H1 (cell line): ENCODE measurements at regions not wholly inside any gene's neighbourhood (a gene's known extent, or its start where the extent isn't known, plus 50 kb on each side); places are given as distances from the start of the nearest gene placed in this dataset.

Source experiments
- CTCF ChIA-PET: fragments of 300-600 bp; sonication (Branson Sonifier 250); formaldehyde crosslinking; loops from one replicate; lab custom pipeline; 2021; ENCODE audit not compliant: partially characterized antibody; lab: Charles Lee
- POLR2A ChIA-PET: fragments of 300-600 bp; sonication (Branson Sonifier 250); formaldehyde crosslinking; loops from one replicate; lab custom pipeline; 2021; ENCODE audit warnings: inconsistent platforms; ENCODE audit not compliant: partially characterized antibody; lab: Charles Lee
- DNase-seq, 2 experiments: peaks; one replicate each; pipeline versions ENCODE4 v3.0.0 to v3.0.0-alpha.2; 2010 to 2022; ENCODE audit warnings: low spot score in 2 of 2, low read depth in 1 of 2, mixed read lengths in 1 of 2
- FAIRE-seq: peaks from 2 replicates; lab custom pipeline; 2011; peaks lifted over from hg19 to GRCh38; lab: Jason Lieb, UNC
- H2AFZ ChIP-seq: 2 replicates; pipeline ENCODE4 v1.8.1; 2012; ENCODE audit warnings: low read length, inconsistent platforms
- H2AK5ac ChIP-seq: 2 replicates; pipeline ENCODE4 v1.6.1; 2013; ENCODE audit warnings: low read depth, low read length
- H2BK120ac ChIP-seq: replicated peaks from 2 replicates; pipeline ENCODE3; 2013; ENCODE audit warnings: low read depth, low read length, inconsistent platforms
- H2BK12ac ChIP-seq: 2 replicates; pipeline ENCODE4 v1.6.1; 2013; ENCODE audit warnings: low read depth, low read length
- H2BK15ac ChIP-seq: 2 replicates; pipeline ENCODE4 v1.6.1; 2013; ENCODE audit warnings: low read length
- H2BK20ac ChIP-seq: 2 replicates; pipeline ENCODE4 v1.6.1; 2013; ENCODE audit warnings: low read length
- H2BK5ac ChIP-seq: 2 replicates; pipeline ENCODE4 v1.6.1; 2013; ENCODE audit warnings: low read depth, low read length
- H3K14ac ChIP-seq: 2 replicates; pipeline ENCODE4 v1.6.1; 2013; ENCODE audit warnings: inconsistent platforms; ENCODE audit not compliant: insufficient read length
- H3K18ac ChIP-seq: 2 replicates; pipeline ENCODE4 v1.6.1; 2013; ENCODE audit warnings: low read length; ENCODE audit errors: extremely low read depth
- H3K23ac ChIP-seq: 2 replicates; pipeline ENCODE4 v1.6.1; 2013; ENCODE audit warnings: inconsistent platforms; ENCODE audit not compliant: insufficient read length
- H3K23me2 ChIP-seq: 2 replicates; pipeline ENCODE4 v1.6.1; 2013; ENCODE audit warnings: low read depth, low read length
- H3K27ac ChIP-seq: 2 replicates; pipeline ENCODE4 v1.6.1; 2011; ENCODE audit warnings: low read depth, low read length, inconsistent platforms
- H3K27me3 ChIP-seq, 4 experiments: replicated peaks in 1 of 4; 1 replicate in 1 of 4; 2 replicates in 3 of 4; pipeline versions ENCODE4 v1.6.1 to v1.8.1; 2011 to 2013; ENCODE audit warnings: low read length in 3 of 4, mild to moderate bottlenecking in 3 of 4, inconsistent platforms in 2 of 4, mixed read lengths in 2 of 4, moderate library complexity in 1 of 4; ENCODE audit not compliant: control insufficient read depth in 3 of 4, insufficient read depth in 3 of 4; ENCODE audit errors: extremely low read depth in 1 of 4
- H3K36me3 ChIP-seq, 4 experiments: 2 replicates each; pipeline versions ENCODE4 v1.6.1 to v1.8.1; 2011 to 2013; ENCODE audit warnings: mild to moderate bottlenecking in 4 of 4, low read length in 3 of 4, moderate library complexity in 2 of 4, control low read depth in 1 of 4, inconsistent platforms in 1 of 4; ENCODE audit not compliant: insufficient read depth in 4 of 4, control insufficient read depth in 2 of 4
- H3K4ac ChIP-seq: replicated peaks from 2 replicates; pipeline ENCODE3; 2013; ENCODE audit warnings: low read length, low read depth, mixed read lengths, inconsistent platforms; ENCODE audit not compliant: insufficient read length
- H3K4me1 ChIP-seq, 4 experiments: replicated peaks in 1 of 4; 1 replicate in 1 of 4; 2 replicates in 3 of 4; pipeline versions ENCODE4 v1.6.1 to v1.8.1; 2011 to 2013; ENCODE audit warnings: low read length in 3 of 4, inconsistent platforms in 2 of 4, mixed read lengths in 1 of 4; ENCODE audit not compliant: insufficient read depth in 4 of 4, control insufficient read depth in 3 of 4
- H3K4me2 ChIP-seq, 2 experiments: 2 replicates each; pipeline versions ENCODE4 v1.6.1 to v1.8.1; 2011 to 2013; ENCODE audit warnings: low read depth in 2 of 2, low read length in 2 of 2, control low read depth in 1 of 2, inconsistent platforms in 1 of 2, mild to moderate bottlenecking in 1 of 2; ENCODE audit not compliant: insufficient read depth in 1 of 2
- H3K4me3 ChIP-seq, 4 experiments: fragments of 200-600, 300-600 bp in 1 of 4; sonication (generic), shearing (Covaris generic), sonication (Bioruptor Twin) in 1 of 4; 2 replicates each; pipeline versions ENCODE4 v1.5.1 to v1.8.1; 2011 to 2016; ENCODE audit warnings: low read length in 4 of 4, low read depth in 3 of 4, control low read depth in 2 of 4, inconsistent platforms in 2 of 4, mild to moderate bottlenecking in 2 of 4, mixed read lengths in 1 of 4, moderate library complexity in 1 of 4; ENCODE audit not compliant: insufficient read depth in 2 of 4; ENCODE audit errors: extremely low read depth in 1 of 4
- H3K56ac ChIP-seq: replicated peaks from 2 replicates; pipeline ENCODE3; 2013; ENCODE audit warnings: low read depth, mild to moderate bottlenecking, mixed read lengths, low read length, inconsistent platforms; ENCODE audit not compliant: insufficient read length
- H3K79me1 ChIP-seq: 2 replicates; pipeline ENCODE4 v1.6.1; 2013; ENCODE audit warnings: low read depth, low read length, control low read depth
- H3K79me2 ChIP-seq, 2 experiments: 2 replicates each; pipeline versions ENCODE4 v1.6.1 to v1.8.1; 2012 to 2013; ENCODE audit warnings: low read length in 2 of 2, mild to moderate bottlenecking in 2 of 2, inconsistent platforms in 1 of 2; ENCODE audit not compliant: insufficient read depth in 2 of 2, control insufficient read depth in 1 of 2
- H3K9ac ChIP-seq, 4 experiments: replicated peaks in 1 of 4; 1 replicate in 1 of 4; 2 replicates in 3 of 4; pipeline versions ENCODE4 v1.6.1 to v1.8.1; 2011 to 2013; ENCODE audit warnings: low read depth in 3 of 4, low read length in 3 of 4, control low read depth in 2 of 4, mild to moderate bottlenecking in 2 of 4, moderate library complexity in 2 of 4, inconsistent platforms in 1 of 4; ENCODE audit errors: extremely low read depth in 1 of 4
- H3K9me3 ChIP-seq, 2 experiments: 2 replicates each; pipeline versions ENCODE4 v1.6.1 to v1.8.1; 2012 to 2013; ENCODE audit warnings: mild to moderate bottlenecking in 2 of 2, moderate library complexity in 2 of 2, control low read depth in 1 of 2, inconsistent platforms in 1 of 2, low read depth in 1 of 2, low read length in 1 of 2, mixed read lengths in 1 of 2; ENCODE audit not compliant: insufficient read depth in 2 of 2
- H4K20me1 ChIP-seq, 2 experiments: replicated peaks in 1 of 2; 2 replicates each; pipeline versions ENCODE3 to v1.8.1; 2011 to 2013; ENCODE audit warnings: inconsistent platforms in 2 of 2, low read length in 2 of 2, mild to moderate bottlenecking in 1 of 2; ENCODE audit not compliant: insufficient read depth in 2 of 2, control insufficient read depth in 1 of 2
- H4K5ac ChIP-seq: 2 replicates; pipeline ENCODE4 v1.6.1; 2013; ENCODE audit warnings: low read length, low read depth, mixed read lengths, inconsistent platforms; ENCODE audit not compliant: insufficient read length
- H4K8ac ChIP-seq: 2 replicates; pipeline ENCODE4 v1.8.0; 2013; ENCODE audit warnings: mild to moderate bottlenecking, moderate library complexity, low read length, inconsistent platforms; ENCODE audit not compliant: insufficient read depth; ENCODE audit errors: extremely low read depth
- H4K91ac ChIP-seq: replicated peaks from 2 replicates; pipeline ENCODE3; 2013; ENCODE audit warnings: low read length, mixed read lengths, inconsistent platforms; ENCODE audit not compliant: insufficient read length
- CHD2 ChIP-seq: IDR thresholded peaks from 2 replicates; pipeline ENCODE4 v1.6.1; 2012; ENCODE audit warnings: low read length, improper control_type of control experiment
- KDM1A ChIP-seq: fragments of 200-600, 300-600 bp; sonication (generic); IDR thresholded peaks from 2 replicates; pipeline ENCODE4 v1.7.1; 2016; ENCODE audit warnings: mild to moderate bottlenecking, low read length, borderline replicate concordance
- KDM4A ChIP-seq: IDR thresholded peaks from one replicate; pipeline ENCODE4 v1.7.1; 2012; ENCODE audit warnings: low read depth, mild to moderate bottlenecking, moderate library complexity, low read length, inconsistent platforms; ENCODE audit not compliant: severe bottlenecking
- NANOG ChIP-seq: IDR thresholded peaks from 2 replicates; pipeline ENCODE4 v1.6.1; 2011; ENCODE audit warnings: low read length, low read depth, mild to moderate bottlenecking, inconsistent platforms; ENCODE audit not compliant: insufficient read depth, poor library complexity, severe bottlenecking
- SIN3A ChIP-seq, 2 experiments: IDR thresholded peaks in 1 of 2; conservative IDR thresholded peaks in 1 of 2; 2 replicates each; pipeline ENCODE4 v1.6.1; 2011 to 2012; ENCODE audit warnings: low read length in 2 of 2, improper control_type of control experiment in 1 of 2, low read depth in 1 of 2, mild to moderate bottlenecking in 1 of 2
- TAF7 ChIP-seq: optimal IDR thresholded peaks from 2 replicates; pipeline ENCODE3; 2011; ENCODE audit warnings: low read depth, mild to moderate bottlenecking, inconsistent platforms, low read length, moderate library complexity, borderline replicate concordance
- TBP ChIP-seq: IDR thresholded peaks from 2 replicates; pipeline ENCODE4 v1.6.1; 2011; ENCODE audit warnings: low read depth, low read length, improper control_type of control experiment
- WGBS, 2 experiments: shearing (Covaris generic) in 1 of 2; methylation state at CpG; one replicate each; pipeline versions ENCODE4 v1.1.6 to v1.1.7; 2013 to 2015; ENCODE audit warnings: low lambda C conversion rate in 2 of 2, mixed read lengths in 2 of 2, inconsistent platforms in 1 of 2, low coverage in 1 of 2, missing lambda C conversion rate in 1 of 2; ENCODE audit not compliant: insufficient replicate concordance in 2 of 2, insufficient coverage in 1 of 2, insufficient read length in 1 of 2; ENCODE audit errors: extremely low coverage in 1 of 2, missing lambda C conversion rate in 1 of 2; 5-methylcytosine and 5-hydroxymethylcytosine counted together
- TF ChIP-seq, protein P1 (sequence below), 3 experiments: IDR thresholded peaks; 1 replicate in 2 of 3; 2 replicates in 1 of 3; pipeline versions ENCODE4 v1.5.1 to v1.6.1; 2011; ENCODE audit warnings: low read length in 3 of 3, mild to moderate bottlenecking in 3 of 3, inconsistent platforms in 2 of 3, low read depth in 1 of 3, moderate library complexity in 1 of 3; ENCODE audit not compliant: insufficient read depth in 1 of 3; ENCODE audit errors: control extremely low read depth in 1 of 3

DNA sequence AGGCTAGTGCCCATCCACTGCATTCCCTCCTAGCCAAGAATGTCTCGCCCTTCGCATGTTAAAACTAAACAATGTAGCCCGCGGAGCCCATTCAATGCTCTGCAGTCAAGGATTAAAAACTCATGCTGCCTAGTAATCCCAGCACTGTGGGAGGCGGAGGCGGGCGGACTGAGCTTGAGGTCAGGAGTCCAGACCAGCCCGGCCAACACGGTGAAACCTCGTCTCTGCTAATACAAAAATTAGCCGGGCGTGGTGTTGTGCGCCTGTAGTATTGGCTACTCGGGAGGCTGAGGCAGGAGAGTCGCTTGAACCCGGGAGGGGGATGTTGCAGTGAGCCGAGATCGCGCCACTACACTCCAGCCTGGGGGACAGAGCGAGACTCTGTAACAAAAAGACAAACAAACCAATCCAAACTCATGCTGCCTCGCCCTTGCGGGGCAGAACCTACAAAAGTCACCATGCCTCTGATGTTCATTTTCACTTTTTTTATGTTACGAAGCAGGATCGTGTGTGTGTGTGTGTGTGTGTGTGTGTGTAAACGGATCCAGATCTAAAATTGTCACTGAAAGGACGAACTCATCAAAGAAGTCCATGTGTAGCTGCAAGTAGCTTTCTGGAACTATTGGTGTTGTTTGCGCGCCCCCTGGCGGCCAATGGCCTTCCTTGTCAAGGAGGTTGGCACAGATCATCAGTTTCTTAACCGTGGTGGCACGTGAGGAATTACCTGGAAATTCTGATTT is 54.8 kb upstream of the SPESP1 start:
- 4% methylated on average over 31 of the region's 31 CpGs; no CpG with 5 or more reads in 1 of the 2 experiments for WGBS, 2 experiments
- ChIA-PET CTCF (interaction anchor here (0.6 to 5.3 kb wide), 69 partner anchors 8 to 569 kb away, joined by 3 to 70 read pairs (median 5); no protein-coding TSS in a partner anchor), POLR2A (interaction anchor here (0.6 to 1.7 kb wide), 8 partner anchors 56 to 1889 kb away, joined by 3 to 5 read pairs (median 3); no protein-coding TSS in a partner anchor)
- no peak overlapping the region for H3K14ac ChIP-seq
- no peaks in the 10 kb centered on the region for H4K20me1 ChIP-seq
- no peaks in the 10 kb centered on the region for H3K9me3 ChIP-seq
- no peaks in the 10 kb centered on the region for H3K36me3 ChIP-seq
- H3K27ac ChIP-seq = no peak overlapping the region
- H3K4me3 ChIP-seq = peak overlapping the region; percentile 24 to 65 (median 50); a peak in 7 of 8 replicates
- H2BK5ac ChIP-seq = no peak overlapping the region
- H3K9ac ChIP-seq = peak overlapping the region in 2 of 4 experiments; percentile 61 to 66; a peak in 3 of 7 replicates
- H3K79me2 ChIP-seq = no peaks in the 10 kb centered on the region
- H3K4me2 ChIP-seq = peak overlapping the region; percentile 40 to 90
- H2BK12ac ChIP-seq = peak overlapping the region; percentile 46; the same call in 1 of the 2 replicates
- peak overlapping the region; percentile 97 for H2AFZ ChIP-seq
- H3K56ac ChIP-seq = no peak overlapping the region
- no peak overlapping the region for H2BK120ac ChIP-seq
- peak overlapping the region; percentile 36 for H4K91ac ChIP-seq
- DNase-seq (peak; percentile 91 to 97), FAIRE-seq (peak; percentile 93)
- H2BK15ac ChIP-seq = 0 out of 2 replicates have a peak overlapping the region, but pooled peaks have one; percentile 50
- H3K79me1 ChIP-seq = no peaks in the 10 kb centered on the region
- no peak overlapping the region for H3K23ac ChIP-seq
- no peak overlapping the region for H3K18ac ChIP-seq
- H3K4me1 ChIP-seq = peaks cover 2 to 3% (median 2%) of the 10 kb centered on the region in 4 experiments; a peak in 4 of 7 replicates
- peaks cover 2% of the 10 kb centered on the region; the same call in 1 of the 2 replicates for H3K23me2 ChIP-seq
- no peak overlapping the region for H2BK20ac ChIP-seq
- no peak overlapping the region for H4K8ac ChIP-seq
- no peak overlapping the region for H2AK5ac ChIP-seq
- H3K4ac ChIP-seq = no peak overlapping the region
- H4K5ac ChIP-seq = no peak overlapping the region
- peaks cover 0 to 8% (median 1%) of the 10 kb centered on the region in 4 experiments; a peak in 4 of 7 replicates for H3K27me3 ChIP-seq
- TF ChIP-seq KDM1A = peak; percentile 45; the same call in 1 of the 2 replicates
- TF ChIP-seq CHD2 = 0 out of 2 replicates have a peak, but pooled peaks have one; percentile 26
- peak in 1 of 2 experiments; percentile 62; a peak in 2 of 4 replicates for TF ChIP-seq SIN3A (conservative IDR thresholded peaks at IDR 0.05 in 1 of 2, IDR thresholded peaks at IDR 0.05 in 1 of 2; ENCODE audit: low read depth in 1 of 2, low read length in 2 of 2)
- TF ChIP-seq KDM4A = peak; percentile 69
- TF ChIP-seq, protein P1, sequence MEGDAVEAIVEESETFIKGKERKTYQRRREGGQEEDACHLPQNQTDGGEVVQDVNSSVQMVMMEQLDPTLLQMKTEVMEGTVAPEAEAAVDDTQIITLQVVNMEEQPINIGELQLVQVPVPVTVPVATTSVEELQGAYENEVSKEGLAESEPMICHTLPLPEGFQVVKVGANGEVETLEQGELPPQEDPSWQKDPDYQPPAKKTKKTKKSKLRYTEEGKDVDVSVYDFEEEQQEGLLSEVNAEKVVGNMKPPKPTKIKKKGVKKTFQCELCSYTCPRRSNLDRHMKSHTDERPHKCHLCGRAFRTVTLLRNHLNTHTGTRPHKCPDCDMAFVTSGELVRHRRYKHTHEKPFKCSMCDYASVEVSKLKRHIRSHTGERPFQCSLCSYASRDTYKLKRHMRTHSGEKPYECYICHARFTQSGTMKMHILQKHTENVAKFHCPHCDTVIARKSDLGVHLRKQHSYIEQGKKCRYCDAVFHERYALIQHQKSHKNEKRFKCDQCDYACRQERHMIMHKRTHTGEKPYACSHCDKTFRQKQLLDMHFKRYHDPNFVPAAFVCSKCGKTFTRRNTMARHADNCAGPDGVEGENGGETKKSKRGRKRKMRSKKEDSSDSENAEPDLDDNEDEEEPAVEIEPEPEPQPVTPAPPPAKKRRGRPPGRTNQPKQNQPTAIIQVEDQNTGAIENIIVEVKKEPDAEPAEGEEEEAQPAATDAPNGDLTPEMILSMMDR (IDR thresholded peaks at IDR 0.05; ENCODE audit: control extremely low read depth in 1 of 3, insufficient read depth in 1 of 3, low read depth in 1 of 3, low read length in 3 of 3) = peak; percentile 83 to 90 (median 89)
- TF ChIP-seq TAF7 = no peak
- peak; percentile 79 for TF ChIP-seq NANOG
- peak; percentile 28; the same call in 1 of the 2 replicates for TF ChIP-seq TBP
